ENCODE measurements at regions not wholly inside any gene's neighbourhood (a gene's known extent, or its start where the extent isn't known, plus 50 kb on each side); places are given as distances from the start of the nearest gene placed in this dataset.

- Histone ChIP-seq H3K27ac (no peak overlapping the region), H3K4me3 (no peak overlapping the region)
- TF ChIP-seq CTCF (IDR thresholded peaks at IDR 0.05): no peak
- DNase-seq (ENCODE audit: low spot score): no peak
These were observed 397.0 kb downstream of the NR2F1-AS1 start for GRCh38 chr5:93184041-93184440.

- H3K4me3 ChIP-seq: no peak overlapping the region
- TF ChIP-seq CTCF (IDR thresholded peaks at IDR 0.05): no peak
- no peak overlapping the region for H3K27ac ChIP-seq
- no peak for DNase-seq (ENCODE audit: low spot score)
These were observed 401.6 kb downstream of the NR2F1-AS1 start for GRCh38 chr5:93179466-93179865.

DNA sequence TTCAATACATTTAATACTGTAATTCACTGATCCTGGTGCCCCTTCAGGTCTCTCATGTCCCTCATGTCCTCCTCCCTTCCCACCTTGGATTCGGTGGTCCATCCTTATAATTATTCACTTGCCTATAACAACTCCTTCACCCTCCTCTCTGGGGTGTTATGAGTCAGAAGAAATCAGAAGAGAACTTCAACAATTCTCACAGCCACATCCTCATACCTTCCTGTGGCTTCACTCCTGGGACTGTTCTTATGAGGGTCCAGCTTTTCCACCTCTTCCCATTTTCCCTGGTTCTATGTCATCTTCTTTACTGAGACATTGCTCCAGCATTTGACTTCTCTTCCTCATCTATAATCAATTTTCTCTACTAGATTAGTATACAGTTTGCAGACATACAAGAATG is 406.1 kb downstream of the NR2F1-AS1 start:
- no peak for DNase-seq (ENCODE audit: low spot score)
- H3K4me3 ChIP-seq: no peak overlapping the region
- no peak for TF ChIP-seq CTCF (IDR thresholded peaks at IDR 0.05)
- no peak overlapping the region for H3K27ac ChIP-seq

DNA sequence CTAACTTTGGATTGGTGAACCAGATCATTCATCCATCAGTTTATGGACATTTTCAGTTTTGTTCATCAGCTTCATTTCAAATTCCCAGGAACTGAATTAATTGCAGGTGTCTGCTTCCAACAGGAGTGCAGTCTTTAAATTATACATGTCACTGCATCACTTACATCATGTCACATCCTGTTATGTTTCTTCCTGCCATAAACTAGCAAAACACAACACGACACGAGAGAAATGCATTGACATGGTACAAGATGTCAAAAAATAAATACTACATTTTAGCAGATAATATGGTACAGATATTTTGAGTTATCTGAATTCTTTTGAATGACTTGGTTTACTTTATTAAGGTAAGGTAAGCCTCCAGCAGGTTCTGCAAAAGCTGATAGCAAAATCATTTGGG is 415.5 kb downstream of the NR2F1-AS1 start:
- DNase-seq (ENCODE audit: low spot score): no peak
- TF ChIP-seq CTCF (IDR thresholded peaks at IDR 0.05): no peak
- no peak overlapping the region for H3K27ac ChIP-seq
- no peak overlapping the region for H3K4me3 ChIP-seq

DNA sequence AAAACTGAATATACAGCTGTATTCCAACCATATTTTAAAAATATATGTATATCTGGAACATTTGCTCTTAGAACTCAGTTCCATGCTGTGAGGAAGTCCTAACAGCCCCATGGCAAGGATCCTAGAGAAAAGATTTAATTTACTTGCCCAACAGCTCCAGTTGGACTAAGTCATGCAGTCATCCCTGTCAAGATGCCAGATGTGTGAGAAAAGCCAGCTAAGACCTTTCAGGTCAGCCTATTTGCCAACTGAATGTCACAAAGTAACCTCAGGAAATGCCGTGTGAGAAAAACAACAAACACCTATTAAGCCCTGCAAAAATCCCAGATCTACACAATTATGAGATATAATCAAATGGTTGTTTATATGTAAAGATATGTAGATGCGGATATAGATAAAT is 416.3 kb downstream of the NR2F1-AS1 start:
- H3K4me3 ChIP-seq: no peak overlapping the region
- no peak for DNase-seq (ENCODE audit: low spot score)
- TF ChIP-seq CTCF (IDR thresholded peaks at IDR 0.05): no peak
- no peak overlapping the region for H3K27ac ChIP-seq

DNA sequence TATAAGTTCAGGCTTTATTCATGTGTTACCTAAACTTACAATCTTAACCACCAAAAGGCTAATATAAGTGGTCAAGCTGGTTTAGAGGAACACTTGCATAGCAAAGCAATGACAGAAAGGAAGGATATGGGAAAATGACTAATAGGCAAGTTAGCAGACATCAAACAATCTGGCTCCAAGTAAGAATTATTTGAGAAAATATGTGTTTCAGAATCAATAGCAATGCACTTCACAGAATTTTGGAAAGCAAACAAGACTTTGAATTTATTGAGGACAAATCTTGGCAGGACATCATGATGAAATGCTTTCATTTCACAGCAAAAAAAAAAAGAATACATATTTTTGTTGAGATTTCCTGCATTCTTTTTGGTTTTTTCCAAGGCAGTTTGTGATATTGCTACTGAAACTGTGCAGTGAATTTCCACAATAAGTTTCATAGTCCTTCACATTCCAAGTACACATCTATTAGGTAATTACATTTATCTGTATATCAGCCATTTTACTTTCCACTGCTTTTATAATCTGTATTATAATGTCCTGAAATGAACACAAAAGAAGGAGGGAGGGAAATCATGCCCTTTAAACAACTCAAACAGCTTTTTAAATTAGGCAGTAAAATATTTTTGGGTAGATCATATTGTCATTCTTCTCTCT is 417.9 kb downstream of the NR2F1-AS1 start:
- Histone ChIP-seq H3K27ac (no peak overlapping the region), H3K4me3 (no peak overlapping the region)
- DNase-seq (ENCODE audit: low spot score): no peak
- TF ChIP-seq CTCF (IDR thresholded peaks at IDR 0.05): no peak
